ENCODE measurements at regions not wholly inside any gene's neighbourhood (a gene's known extent, or its start where the extent isn't known, plus 50 kb on each side); places are given as distances from the start of the nearest gene placed in this dataset.

DNA sequence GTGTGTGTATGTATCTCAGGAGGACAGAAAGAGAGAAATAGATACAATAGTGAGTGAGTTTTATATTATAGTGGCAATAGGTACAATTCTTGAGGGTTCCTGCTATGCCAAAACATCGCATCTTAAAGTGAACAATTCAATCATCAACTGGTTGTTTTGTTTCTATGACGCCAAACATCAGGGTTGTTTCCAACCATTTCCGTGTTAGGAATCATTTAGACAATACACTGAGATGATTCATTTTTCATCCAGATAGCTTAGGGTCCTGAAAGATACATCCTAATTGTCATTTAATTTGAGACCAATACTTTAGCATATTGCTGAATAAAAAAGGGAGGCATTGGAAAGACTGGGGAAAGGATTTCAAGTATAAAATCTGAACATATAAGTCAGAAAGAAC is 472.2 kb downstream of the MCTP2 start:
- Histone ChIP-seq H3K4me1 (replicated peaks in 1 of 4; ENCODE audit: control insufficient read depth in 3 of 4, insufficient read depth in 4 of 4, low read length in 3 of 4) (no peaks in the 10 kb centered on the region), H2BK5ac (ENCODE audit: low read depth, low read length) (no peak overlapping the region), H2AK5ac (ENCODE audit: low read depth, low read length) (no peak overlapping the region), H4K5ac (ENCODE audit: insufficient read length, low read depth, low read length) (no peak overlapping the region), H3K79me2 (ENCODE audit: control insufficient read depth in 1 of 2, insufficient read depth in 2 of 2, low read length in 2 of 2) (no peaks in the 10 kb centered on the region), H3K18ac (ENCODE audit: extremely low read depth, low read length) (no peak overlapping the region), H3K23me2 (ENCODE audit: low read depth, low read length) (no peaks in the 10 kb centered on the region), H2AFZ (ENCODE audit: low read length) (no peak overlapping the region), H2BK12ac (ENCODE audit: low read depth, low read length) (no peak overlapping the region), H3K14ac (ENCODE audit: insufficient read length) (no peak overlapping the region), H3K36me3 (ENCODE audit: control insufficient read depth in 2 of 4, insufficient read depth in 4 of 4, low read length in 3 of 4) (no peaks in the 10 kb centered on the region), H3K23ac (ENCODE audit: insufficient read length) (no peak overlapping the region), H3K4ac (replicated peaks; ENCODE audit: insufficient read length, low read depth, low read length) (no peak overlapping the region), H4K20me1 (replicated peaks in 1 of 2; ENCODE audit: control insufficient read depth in 1 of 2, insufficient read depth in 2 of 2, low read length in 2 of 2) (no peaks in the 10 kb centered on the region), H3K56ac (replicated peaks; ENCODE audit: insufficient read length, low read depth, low read length) (no peak overlapping the region), H3K79me1 (ENCODE audit: low read depth, low read length) (no peaks in the 10 kb centered on the region), H4K91ac (replicated peaks; ENCODE audit: insufficient read length, low read length) (no peak overlapping the region), H3K27ac (ENCODE audit: low read depth, low read length) (no peak overlapping the region), H3K9me3 (ENCODE audit: insufficient read depth in 2 of 2, low read depth in 1 of 2, low read length in 1 of 2) (no peaks in the 10 kb centered on the region), H4K8ac (ENCODE audit: extremely low read depth, insufficient read depth, low read length) (no peak overlapping the region), H2BK120ac (replicated peaks; ENCODE audit: low read depth, low read length) (no peak overlapping the region), H2BK20ac (ENCODE audit: low read length) (no peak overlapping the region), H2BK15ac (ENCODE audit: low read length) (no peak overlapping the region), H3K27me3 (replicated peaks in 1 of 4; ENCODE audit: control insufficient read depth in 3 of 4, extremely low read depth in 1 of 4, insufficient read depth in 3 of 4, low read length in 3 of 4) (no peaks in the 10 kb centered on the region), H3K4me2 (ENCODE audit: insufficient read depth in 1 of 2, low read depth in 2 of 2, low read length in 2 of 2) (no peak overlapping the region), H3K9ac (replicated peaks in 1 of 4; ENCODE audit: extremely low read depth in 1 of 4, low read depth in 3 of 4, low read length in 3 of 4) (no peak overlapping the region), H3K4me3 (ENCODE audit: extremely low read depth in 1 of 4, insufficient read depth in 2 of 4, low read depth in 3 of 4, low read length in 4 of 4) (no peak overlapping the region)
- DNase-seq (ENCODE audit: low read depth in 1 of 2, low spot score in 2 of 2) (no peak), FAIRE-seq (no peak)
- 95% methylated on average over 3 of the region's 3 CpGs; no CpG with 5 or more reads in 1 of the 2 experiments for WGBS, 2 experiments (ENCODE audit: extremely low coverage in 1 of 2, insufficient coverage in 1 of 2, insufficient read length in 1 of 2, insufficient replicate concordance in 2 of 2, low coverage in 1 of 2, low lambda C conversion rate in 2 of 2, missing lambda C conversion rate in 1 of 2)
- no peak for TF ChIP-seq EP300 (IDR thresholded peaks at IDR 0.05; ENCODE audit: borderline replicate concordance in 1 of 2, low read depth in 2 of 2, low read length in 2 of 2)
- TF ChIP-seq SP2 (IDR thresholded peaks at IDR 0.05; ENCODE audit: low read length): no peak
- TF ChIP-seq BACH1 (IDR thresholded peaks at IDR 0.05; ENCODE audit: low read length): no peak
- TF ChIP-seq SUZ12 (IDR thresholded peaks at IDR 0.05; ENCODE audit: low read length): no peak
- TF ChIP-seq GABPA (IDR thresholded peaks at IDR 0.05; ENCODE audit: borderline replicate concordance, insufficient read depth, low read length): no peak
- no peak for TF ChIP-seq CREB1 (IDR thresholded peaks at IDR 0.05)
- TF ChIP-seq KDM1A (IDR thresholded peaks at IDR 0.05; ENCODE audit: borderline replicate concordance, low read length): no peak
- no peak for TF ChIP-seq MAFK (IDR thresholded peaks at IDR 0.05; ENCODE audit: low read depth, low read length)
- no peak for TF ChIP-seq BCL11A (IDR thresholded peaks at IDR 0.05; ENCODE audit: low read depth in 2 of 2, low read length in 2 of 2)
- TF ChIP-seq SIN3A (conservative IDR thresholded peaks at IDR 0.05 in 1 of 2, IDR thresholded peaks at IDR 0.05 in 1 of 2; ENCODE audit: low read depth in 1 of 2, low read length in 2 of 2): no peak
- TF ChIP-seq RFX5 (IDR thresholded peaks at IDR 0.05; ENCODE audit: borderline replicate concordance, low read depth, low read length): no peak
- no peak for TF ChIP-seq RAD21 (IDR thresholded peaks at IDR 0.05 in 1 of 2, conservative IDR thresholded peaks at IDR 0.05 in 1 of 2; ENCODE audit: low read depth in 2 of 2, low read length in 2 of 2)
- no peak for TF ChIP-seq NRF1 (IDR thresholded peaks at IDR 0.05; ENCODE audit: low read depth, low read length)
- TF ChIP-seq RBBP5 (IDR thresholded peaks at IDR 0.05; ENCODE audit: borderline replicate concordance, low read depth, low read length): no peak
- TF ChIP-seq GTF2F1 (IDR thresholded peaks at IDR 0.05; ENCODE audit: borderline replicate concordance, low read depth, low read length): no peak
- POLR2A ChIA-PET (ENCODE audit: partially characterized antibody): no interaction called here
- CTCF ChIA-PET (ENCODE audit: partially characterized antibody): interaction anchor here (1.1 kb wide), 1 partner anchor 121 kb away, joined by 3 read pairs; no protein-coding TSS in a partner anchor

Data from H1 (cell line).